GM19455 (cell line): ENCODE measurements at regions not wholly inside any gene's neighbourhood (a gene's known extent, or its start where the extent isn't known, plus 50 kb on each side); places are given as distances from the start of the nearest gene placed in this dataset.

Source experiments
- ATAC-seq: cut with Tn5 transposase; IDR thresholded peaks from one replicate; pipeline ENCODE4 v1.9.1; 2021; ENCODE audit not compliant: unreplicated experiment

DNA sequence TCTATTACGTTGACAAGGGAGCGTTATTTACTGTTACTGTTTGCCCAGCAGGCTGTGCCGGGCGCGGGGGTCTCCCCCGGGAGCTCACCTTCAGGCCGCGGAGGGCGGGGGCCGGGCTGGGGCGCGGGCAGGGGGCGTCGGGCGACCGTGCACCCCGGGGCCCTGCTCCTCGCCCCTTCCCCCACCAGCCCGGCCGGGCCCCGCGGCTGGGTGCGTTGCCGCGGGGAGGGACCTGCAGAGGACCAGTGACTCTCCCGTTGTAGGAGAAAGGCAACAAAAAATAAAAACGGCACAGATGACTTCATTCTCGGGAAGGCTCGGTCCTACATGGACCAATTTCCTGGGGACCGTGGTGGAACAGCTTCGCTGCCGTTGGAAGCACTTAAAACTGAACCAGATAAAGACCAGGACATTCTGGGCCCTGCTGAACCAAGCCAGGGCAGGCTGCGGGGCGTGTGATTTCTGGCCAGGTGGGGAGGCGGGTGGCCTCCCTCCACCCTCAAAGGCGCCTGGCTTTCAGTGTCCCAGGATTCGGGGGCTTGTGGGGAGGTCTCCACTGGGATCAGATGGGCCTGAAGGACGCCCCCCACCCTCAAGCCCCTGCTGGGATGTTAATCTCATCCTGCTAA, 57.4 kb downstream of the IGLL1 start:
- ATAC-seq: no peak

DNA sequence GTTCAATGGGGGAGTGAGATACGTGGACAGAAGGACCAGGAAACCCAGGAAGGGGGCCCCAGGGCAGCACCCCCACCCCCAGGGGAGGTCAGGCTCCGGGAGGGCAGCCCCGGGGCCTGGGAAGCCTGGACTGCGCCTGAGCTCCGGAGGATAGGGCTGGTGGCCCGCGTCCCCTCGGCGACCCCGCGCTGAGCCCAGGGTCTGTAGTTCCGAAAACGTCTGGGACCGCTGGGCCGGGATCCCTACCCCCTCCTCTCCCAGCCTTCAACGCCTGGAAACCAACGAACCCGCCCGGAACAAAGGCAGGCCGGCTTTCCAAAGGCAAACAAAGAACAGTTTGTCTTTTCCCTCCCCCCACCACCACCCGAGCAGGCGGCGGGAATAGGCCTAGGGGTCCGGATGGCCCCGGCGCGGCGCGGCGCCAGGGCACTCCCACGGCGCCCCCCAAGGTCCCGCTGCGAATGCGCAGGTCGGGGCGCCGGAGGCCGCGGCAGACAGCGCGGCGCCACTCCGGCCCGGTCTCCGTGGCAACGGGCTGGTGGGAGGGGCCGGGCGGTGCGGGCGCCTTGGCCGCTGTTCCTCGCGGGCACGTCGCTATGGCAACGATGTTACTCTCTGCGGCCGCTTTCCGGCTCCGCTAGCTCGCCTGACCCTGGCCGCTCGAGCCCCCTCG, 58.5 kb downstream of the IGLL1 start:
- ATAC-seq: no peak

DNA sequence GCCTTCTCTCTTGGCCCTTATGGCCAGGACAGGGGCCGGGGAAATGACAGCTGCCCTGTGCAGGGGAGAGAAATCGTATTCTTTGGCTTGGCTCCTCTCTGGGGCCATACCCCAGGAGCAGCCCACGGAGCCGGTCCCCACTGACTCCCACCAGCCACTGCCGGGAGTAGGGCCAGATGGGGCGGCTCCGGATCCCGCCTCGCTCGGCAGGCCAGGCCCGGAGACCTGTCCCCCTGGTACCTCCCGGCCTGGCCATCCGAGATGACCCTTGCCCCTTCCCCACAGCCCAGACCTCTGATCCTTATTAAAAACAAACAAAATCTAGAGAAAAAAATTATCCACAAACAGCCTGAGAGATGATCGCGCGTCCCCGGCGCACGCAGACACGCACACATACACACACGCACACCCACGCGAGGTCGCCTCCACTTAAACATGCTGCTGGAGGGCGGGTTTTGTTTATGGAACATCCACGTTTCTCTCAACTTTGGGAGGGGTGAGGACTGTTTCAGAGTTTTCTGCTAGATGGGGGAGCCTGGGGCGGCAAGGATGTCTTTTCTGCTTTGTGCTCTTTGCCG, 59.1 kb downstream of the IGLL1 start:
- no peak for ATAC-seq

DNA sequence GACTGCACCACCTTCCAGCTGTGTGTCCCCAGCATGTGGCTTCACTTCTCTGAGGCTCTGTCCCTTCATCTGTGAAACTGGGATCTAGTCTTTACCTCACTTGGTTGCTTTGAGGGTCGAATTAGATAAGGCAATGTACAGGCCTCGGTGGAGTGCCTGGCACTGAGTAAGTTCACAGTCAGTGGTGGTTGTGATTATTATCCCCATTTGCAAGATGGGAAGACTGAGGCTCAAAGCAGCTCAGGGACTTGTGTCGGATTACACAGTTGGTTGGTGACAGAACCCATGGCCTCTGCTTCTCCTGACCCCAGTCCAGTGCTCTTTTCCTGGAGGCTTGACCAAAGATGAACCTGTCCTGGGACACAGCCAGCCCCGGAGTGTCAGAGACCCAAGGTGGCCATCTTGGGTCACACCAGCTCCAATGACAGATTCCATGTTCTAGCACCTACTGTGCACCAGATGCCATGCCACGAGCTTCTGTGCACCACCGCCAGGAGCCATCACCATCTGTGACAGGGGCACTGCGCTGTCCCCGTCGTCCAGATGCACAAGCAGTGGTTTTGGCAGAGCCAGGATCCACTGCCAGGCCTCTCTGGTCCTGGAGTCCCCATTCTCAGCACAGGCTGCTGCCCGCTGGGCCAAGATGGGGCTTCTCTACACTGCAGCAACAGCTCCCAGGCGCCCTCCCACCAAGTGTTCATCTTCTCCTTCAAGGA, 60.5 kb downstream of the IGLL1 start:
- no peak for ATAC-seq

DNA sequence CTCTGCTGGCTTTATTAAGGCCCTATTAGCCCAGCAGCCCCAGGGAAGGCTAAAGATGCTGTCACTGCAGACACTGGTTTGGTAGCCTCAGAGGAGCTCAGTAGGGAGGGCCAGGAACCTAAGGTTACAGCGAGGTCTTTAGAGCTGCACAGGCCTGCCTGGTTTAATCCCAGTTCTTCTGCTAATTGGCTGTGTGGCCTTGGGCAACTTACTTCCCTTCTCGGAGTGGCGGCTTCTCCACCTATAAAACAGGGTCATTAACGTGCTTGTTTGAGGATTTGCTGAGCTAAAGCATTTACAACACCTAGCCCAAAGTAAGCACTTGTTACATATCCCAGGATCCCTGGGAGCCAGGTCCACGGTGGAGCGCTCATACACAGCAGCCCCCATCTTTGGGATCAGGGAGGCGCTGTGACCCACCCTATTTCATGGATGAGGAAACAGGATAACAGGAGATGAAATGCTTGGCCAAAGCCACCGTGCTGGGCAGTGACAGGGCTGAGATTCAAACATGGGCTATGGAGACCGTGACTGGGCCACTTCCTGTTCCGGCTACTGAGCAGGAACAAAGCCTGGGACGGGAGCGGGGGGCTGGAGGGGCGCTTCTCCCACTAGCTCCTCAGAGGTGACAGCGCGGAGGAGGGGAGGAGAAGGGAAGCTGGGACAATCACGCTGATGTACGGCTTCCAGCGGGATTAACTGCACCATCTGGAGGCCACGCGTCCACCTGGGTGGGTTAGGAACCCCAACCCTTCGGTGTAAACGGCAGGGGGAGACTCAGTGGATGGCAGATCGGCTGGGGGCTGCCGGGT, 61.5 kb downstream of the IGLL1 start:
- ATAC-seq: no peak

DNA sequence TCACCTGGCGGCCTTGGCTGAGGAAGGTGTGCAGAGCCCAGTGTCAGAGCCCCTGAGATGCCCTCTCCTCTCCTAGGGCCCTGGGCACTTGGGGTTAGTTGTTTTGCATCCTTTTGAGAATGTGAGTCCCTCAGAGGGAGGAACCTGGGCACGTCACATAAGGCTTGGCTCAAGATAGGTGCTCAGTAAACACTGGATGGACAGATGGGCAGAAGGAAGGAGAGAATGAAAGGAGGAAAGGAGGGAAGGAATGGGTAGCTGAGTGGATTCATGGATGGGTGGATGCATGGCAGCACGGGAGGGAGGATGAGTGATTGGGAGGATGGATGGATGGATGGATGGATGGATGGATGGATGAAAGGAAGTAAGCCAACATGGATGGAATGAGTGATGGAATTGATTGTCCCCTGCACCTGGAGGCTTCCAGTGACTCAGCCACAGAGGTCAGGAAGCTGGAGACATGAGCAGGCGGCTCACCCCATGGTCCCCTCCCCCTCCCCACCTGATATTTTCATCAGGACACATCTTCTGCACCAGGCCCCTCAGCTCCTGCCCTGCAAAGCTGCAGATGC, 62.2 kb downstream of the IGLL1 start:
- no peak for ATAC-seq

DNA sequence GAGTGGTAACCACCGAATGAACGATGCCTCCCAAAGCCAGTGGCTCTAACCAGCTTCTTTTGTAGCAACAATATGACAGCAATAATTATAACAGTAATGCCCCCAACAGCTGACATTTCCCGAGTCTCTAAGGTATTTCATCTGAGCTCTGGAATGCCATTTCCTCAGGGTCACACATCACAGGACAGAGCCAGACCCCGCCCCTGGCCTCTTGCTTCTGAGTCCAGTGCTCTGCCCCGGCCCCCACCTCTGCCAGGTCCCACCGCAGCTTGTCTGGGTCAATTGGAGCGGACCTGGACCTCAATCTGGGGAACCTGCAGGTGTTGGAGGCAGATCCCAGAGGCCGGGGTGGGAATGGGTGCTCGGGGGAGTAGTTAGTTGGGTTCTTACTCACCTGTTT, 63.8 kb downstream of the IGLL1 start:
- ATAC-seq: no peak

DNA sequence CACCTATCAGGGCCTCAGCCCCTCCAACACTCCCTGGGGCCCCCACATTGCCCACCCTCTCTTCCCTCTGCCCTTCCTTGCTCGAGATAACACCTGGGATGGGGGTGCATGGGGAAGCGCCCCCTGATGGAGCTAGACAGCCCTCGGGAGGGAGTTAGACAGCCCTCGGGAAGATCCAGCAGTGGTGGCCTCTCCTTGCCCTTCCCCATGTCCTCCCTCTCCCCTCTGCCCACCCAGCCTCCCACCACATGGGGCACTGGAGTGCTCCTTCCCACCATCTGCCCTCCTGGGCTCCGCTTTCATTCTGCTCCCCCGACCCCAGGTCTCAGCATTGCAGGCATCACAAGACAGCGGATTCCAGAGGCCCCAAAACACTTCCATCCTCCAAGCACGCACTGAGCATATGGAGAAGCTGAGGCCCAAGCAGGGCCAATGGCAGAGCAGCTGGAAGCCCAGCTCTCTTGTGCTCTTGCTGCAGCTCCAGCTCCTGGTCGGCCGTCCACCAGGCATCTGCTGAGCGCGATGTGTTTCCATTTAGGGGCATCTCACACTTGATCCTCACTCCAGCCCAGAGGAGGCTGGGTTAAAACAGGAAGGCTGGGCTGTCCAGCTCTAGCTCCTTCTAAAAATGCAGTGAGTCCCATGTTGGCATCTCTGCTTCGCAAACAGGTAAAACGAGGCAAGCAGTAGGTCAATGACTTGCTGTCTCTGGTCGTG, 65.6 kb downstream of the IGLL1 start:
- no peak for ATAC-seq

DNA sequence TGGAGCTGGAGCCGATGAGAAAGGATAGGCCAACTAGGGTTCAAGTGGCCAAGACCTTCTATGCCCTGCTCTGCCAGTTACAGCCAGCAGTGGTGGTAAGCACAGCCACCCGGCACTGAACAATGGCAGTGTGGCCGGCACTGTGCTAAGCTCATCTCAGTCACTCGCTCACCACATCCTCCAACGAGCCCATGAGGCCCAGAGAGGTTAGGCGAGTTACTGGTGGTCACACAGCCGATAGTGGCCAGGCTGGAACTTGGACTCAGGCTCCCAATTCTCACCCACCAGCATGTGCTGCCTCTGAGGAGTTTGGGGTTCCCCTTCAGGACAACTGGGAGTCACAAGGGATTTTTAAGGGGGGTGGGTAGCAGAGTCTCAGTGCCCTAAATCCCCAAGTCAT, 66.4 kb downstream of the IGLL1 start:
- no peak for ATAC-seq

DNA sequence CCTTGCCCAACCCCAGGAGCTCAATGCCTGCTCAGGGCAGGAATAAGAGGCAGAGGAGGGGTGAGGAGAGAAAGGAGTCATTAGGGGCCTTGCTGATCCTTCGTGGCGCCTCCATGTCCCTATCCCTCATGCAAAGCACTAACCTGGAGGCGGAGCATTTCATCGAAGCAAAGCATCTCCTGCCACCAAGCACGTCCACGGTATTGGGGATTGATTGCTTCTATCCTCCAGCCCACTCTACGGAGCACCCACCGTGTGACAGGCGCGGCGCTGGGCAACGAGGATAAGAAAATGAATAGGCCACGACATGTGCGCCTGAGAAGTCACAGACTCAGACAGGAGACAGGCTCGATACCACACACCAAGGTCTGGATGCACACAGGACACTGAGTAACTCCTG, 67.0 kb downstream of the IGLL1 start:
- ATAC-seq: no peak

DNA sequence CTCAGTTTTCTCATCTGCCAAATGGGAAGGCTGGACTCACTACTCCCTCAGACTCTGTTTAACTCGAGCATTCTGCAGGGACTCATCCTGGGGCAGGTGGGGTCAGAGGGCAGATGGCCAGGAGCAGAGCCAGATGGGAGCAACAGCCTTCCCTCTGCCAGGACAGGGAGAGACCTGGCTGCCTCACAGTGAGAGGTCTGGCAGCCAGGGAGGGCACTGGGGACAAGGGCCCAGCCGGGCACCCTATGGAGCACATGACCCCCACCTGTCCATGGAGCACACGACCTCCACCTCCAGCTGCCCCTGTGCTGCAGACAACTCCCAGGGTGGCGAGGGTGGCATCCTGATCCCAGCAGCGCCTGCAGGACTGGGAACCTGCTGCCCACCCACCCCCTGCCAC, 67.4 kb downstream of the IGLL1 start:
- ATAC-seq: no peak

DNA sequence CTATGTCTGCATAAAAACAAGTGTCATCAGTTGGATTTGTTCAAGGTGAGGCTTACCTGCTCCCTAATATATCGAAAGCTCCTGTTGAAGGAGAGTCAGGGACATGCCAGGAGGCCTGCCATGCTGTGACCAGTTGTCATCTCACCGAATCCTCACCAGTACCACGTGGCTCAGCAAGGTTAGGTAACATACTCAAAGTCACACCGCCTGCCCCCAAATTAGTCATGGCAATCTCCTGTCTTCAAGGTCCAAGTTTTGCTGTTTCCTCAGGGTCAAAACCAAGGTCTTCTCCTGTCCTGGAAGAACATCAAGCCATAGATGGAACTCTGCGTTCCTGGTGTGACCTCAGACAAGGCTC, 67.8 kb downstream of the IGLL1 start:
- no peak for ATAC-seq

DNA sequence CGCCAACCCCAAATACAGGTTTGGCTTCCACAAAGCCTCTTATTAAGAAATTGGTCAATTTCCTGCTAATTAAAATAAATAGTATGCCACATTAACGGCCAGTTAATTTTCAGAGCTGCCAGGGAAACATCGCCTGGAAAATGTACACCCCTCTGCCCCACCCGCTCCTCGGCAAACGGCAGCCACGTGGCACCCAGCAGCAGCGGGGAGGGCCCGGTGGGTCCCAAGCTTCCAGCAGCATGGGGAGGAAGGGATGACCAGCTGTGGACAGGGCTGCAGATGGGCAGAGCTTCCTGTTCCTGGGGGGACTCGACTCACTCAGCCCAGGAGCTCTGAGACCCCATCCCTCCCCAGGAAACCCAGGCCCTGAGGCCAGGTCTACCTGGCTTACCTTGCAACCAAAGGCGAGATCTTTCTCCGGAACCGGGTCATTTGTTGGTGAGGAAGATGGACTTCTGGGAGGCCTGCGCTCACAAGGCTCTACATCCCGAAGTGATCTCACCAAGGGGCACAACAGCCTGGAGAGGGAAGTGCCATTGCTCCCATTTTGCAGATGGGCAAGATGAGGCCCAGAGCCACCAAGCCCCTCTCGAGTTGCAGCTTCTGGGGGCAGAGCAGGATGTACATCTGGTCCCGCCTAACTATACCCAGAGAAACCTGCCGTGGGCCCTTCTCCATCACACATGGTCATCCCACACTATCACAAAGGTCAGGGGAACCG, 68.3 kb downstream of the IGLL1 start:
- no peak for ATAC-seq

DNA sequence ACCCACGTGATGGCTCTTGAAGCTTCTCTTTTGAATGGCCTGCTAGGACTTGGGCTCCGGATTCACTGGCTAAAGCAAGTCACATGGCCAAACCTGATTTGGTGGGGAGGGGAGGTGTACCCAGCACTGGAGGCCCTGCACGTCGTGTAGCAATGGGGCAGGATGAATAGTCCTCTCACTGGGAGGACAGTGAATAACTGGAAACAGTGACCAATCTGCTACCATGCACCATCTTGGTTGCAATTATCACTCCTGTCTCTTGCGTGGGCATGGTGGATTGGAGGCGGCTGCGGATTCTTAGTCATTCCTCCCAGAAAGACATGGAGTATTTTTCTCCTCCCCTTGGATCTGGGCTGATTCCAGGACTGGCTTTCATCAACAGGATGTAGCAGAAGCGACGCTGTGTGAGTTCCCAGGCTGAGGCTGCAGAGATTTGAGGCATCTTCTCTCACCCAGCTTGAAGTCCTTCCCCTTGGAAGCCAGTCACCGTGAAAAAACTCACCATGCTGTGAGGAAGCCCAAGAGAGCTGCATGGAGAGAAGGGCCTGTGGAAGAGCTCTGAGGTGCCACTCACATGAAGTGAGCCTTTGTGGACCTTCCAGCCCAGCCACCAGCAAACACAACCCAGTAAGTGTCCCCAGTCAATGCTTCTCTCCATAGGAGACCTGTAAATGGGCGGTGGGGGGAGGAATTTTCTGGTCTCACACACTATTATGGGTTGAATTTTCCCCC, 70.4 kb downstream of the IGLL1 start:
- no peak for ATAC-seq

DNA sequence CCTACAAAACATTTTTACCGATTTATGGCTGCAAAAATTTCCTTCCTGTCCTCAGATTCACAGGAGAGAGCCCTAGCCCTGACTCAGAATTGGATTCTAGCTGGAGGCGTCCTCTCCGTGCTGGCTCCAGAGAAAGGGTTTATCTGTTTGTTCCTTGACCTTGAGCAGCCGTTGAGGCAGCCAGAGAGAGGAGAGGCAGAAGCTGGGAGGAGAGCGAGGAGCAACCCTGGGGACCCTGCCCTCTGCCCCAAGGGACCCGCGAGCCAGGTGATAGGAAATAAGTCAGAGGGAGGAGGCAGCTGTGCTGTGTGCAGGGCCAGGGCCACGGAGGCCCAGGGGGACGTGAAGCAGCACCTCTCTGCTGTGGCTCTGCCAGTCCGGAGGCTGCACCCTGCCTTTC, 75.6 kb downstream of the IGLL1 start:
- no peak for ATAC-seq

DNA sequence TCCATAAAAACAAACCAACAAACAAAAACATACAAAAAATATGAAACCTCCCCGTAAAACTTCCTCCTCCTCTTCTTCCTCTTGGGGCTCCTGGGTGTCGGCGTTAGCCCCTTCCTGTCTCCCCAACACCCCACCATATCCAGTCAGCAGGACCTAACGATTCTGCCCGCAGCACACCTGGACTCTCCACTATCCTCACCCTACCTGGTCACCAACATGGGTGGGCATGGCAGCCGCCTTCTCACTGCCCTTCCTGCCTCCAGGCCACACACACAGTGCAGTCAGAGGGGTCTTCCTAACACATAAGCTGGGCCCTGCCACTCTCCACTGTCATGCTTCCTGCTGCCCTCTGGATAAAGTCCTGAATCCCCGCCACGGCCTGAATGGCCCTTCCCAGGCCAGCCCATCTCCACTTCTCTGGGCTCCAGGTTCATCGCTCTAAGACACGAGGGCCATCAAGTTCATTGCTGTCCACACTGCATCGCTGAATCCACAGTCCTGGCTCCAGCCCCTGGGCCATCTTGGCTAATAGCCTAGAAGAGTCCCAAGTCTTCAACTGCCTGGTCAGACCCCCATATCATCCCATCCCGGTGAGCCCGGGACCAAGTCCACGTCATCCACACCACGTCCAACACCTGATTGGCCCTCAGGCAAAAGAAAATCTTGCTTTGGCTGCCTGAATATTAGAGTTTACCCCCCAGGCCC, 76.2 kb downstream of the IGLL1 start:
- ATAC-seq: no peak

DNA sequence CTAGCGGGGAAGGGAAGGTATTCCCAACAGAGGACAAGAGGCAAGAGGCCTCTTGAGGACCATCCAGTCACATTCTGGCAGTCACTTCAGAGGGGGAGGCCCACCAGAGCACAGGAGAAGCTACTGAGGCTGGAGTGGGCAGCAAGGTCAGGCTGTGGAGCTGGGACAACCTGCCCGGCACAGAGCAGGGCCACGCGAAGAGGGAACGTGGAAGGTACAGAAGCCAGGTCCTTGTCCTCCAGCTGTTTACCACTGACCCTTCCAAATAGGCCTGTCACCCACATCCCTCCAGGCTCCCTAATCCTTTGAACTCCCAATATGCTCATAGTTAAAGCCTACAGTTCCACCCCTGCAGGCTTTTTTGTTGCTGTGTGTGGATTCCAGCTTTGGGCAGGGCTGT, 76.9 kb downstream of the IGLL1 start:
- ATAC-seq: no peak

DNA sequence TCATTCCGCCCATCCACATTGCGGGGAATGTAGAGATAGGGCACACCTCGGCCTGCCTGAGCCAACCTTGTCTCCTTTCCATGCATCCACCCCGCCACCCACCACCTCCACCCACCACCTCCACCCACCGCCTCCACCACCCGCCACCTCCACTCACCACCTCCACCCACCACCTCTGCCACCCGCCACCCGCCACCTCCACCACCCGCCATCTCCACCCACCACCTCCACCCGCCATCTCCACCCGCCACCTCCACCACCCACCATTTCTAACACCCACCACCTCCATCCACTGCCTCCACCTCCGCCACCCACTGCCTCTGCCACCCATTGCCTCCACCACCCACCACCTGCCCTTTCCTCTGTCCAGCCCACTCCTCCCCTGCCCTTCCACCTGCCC, 78.4 kb downstream of the IGLL1 start:
- no peak for ATAC-seq

DNA sequence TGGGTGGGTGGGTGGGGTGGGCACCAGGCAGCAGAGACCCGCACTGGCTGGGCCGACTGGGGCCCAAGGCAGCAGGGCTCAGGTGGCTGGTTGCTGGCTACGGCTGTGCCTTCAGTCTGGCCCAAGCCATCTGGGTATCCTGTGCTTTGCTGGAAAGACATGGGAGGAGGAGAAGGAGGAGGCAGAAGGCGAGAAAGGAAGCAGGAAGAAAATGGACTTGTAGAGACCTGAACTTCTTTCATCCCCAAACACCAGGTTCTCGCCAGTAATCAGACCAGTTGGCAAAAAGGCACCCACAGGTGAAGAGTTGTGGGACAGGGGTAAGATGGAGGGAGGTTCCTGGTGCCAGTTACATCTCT, 78.8 kb downstream of the IGLL1 start:
- no peak for ATAC-seq
